Natural killer cell (primary cell): ENCODE measurements at regions not wholly inside any gene's neighbourhood (a gene's known extent, or its start where the extent isn't known, plus 50 kb on each side); places are given as distances from the start of the nearest gene placed in this dataset.

ENCODE experiments used
- ATAC-seq, 3 donors: fragments of 150-1000 bp in 2 of 3; fragments of 200-7000 bp in 1 of 3; cut with Tn5 transposase; 1 replicate in 1 of 3; 2 replicates in 2 of 3; pipeline ENCODE4 v1.10.0; 2021; ENCODE audit warnings: mild to moderate bottlenecking in 2 of 3, moderate library complexity in 2 of 3
- DNase-seq, 2 donors: peaks; one replicate each; pipeline versions ENCODE4 v3.0.0 to v3.0.0-alpha.2; 2013 to 2021; ENCODE audit warnings: mixed read lengths in 1 of 2
- H3K27ac ChIP-seq: one replicate; pipeline ENCODE4 v1.5.1; 2013; ENCODE audit warnings: mild to moderate bottlenecking, low read length
- H3K27me3 ChIP-seq: one replicate; pipeline ENCODE4 v1.6.1; 2013; ENCODE audit warnings: low read length; ENCODE audit not compliant: control insufficient read depth, insufficient read depth
- H3K36me3 ChIP-seq: one replicate; pipeline ENCODE4 v1.6.1; 2013; ENCODE audit warnings: low read length; ENCODE audit not compliant: control insufficient read depth, insufficient read depth
- H3K4me1 ChIP-seq: one replicate; pipeline ENCODE4 v1.6.1; 2013; ENCODE audit warnings: low read length; ENCODE audit not compliant: control insufficient read depth, insufficient read depth
- H3K4me3 ChIP-seq: one replicate; pipeline ENCODE4 v1.5.1; 2013; ENCODE audit warnings: low read length
- H3K9me3 ChIP-seq: one replicate; pipeline ENCODE4 v1.6.1; 2013; ENCODE audit warnings: low read length; ENCODE audit not compliant: control insufficient read depth, insufficient read depth
- H3K27ac Mint-ChIP-seq, 2 donors: one replicate each; pipeline ENCODE4 v1.8.0; 2022; ENCODE audit warnings: mild to moderate bottlenecking in 2 of 2, mixed read lengths in 2 of 2, moderate library complexity in 1 of 2
- H3K27me3 Mint-ChIP-seq, 2 donors: one replicate each; pipeline ENCODE4 v1.8.0; 2022; ENCODE audit warnings: low read depth in 2 of 2, mixed read lengths in 2 of 2
- H3K36me3 Mint-ChIP-seq: one replicate; pipeline ENCODE4 v1.8.0; 2022; ENCODE audit warnings: mixed read lengths
- H3K4me1 Mint-ChIP-seq, 2 donors: one replicate each; pipeline ENCODE4 v1.8.0; 2022; ENCODE audit warnings: mixed read lengths in 2 of 2
- H3K4me3 Mint-ChIP-seq: one replicate; pipeline ENCODE4 v1.8.0; 2022; ENCODE audit warnings: mild to moderate bottlenecking, moderate library complexity, mixed read lengths
- H3K9me3 Mint-ChIP-seq, 2 donors: one replicate each; pipeline ENCODE4 v1.8.0; 2022; ENCODE audit warnings: mixed read lengths in 2 of 2
- CTCF ChIP-seq: fragments of 200-600 bp; IDR thresholded peaks from one replicate; pipeline ENCODE4 v1.8.0; 2022; ENCODE audit warnings: antibody characterized with exemption
- WGBS: methylation state at CpG from one replicate; pipeline ENCODE4 v1.1.7; 2013; ENCODE audit warnings: missing lambda C conversion rate; ENCODE audit not compliant: insufficient coverage; 5-methylcytosine and 5-hydroxymethylcytosine counted together
- intact Hi-C: fragments of 100-400 bp; cut with micrococcal nuclease; formaldehyde crosslinking; loops from one replicate; pipeline ENCODE4 v1.14.2; 2022

DNA sequence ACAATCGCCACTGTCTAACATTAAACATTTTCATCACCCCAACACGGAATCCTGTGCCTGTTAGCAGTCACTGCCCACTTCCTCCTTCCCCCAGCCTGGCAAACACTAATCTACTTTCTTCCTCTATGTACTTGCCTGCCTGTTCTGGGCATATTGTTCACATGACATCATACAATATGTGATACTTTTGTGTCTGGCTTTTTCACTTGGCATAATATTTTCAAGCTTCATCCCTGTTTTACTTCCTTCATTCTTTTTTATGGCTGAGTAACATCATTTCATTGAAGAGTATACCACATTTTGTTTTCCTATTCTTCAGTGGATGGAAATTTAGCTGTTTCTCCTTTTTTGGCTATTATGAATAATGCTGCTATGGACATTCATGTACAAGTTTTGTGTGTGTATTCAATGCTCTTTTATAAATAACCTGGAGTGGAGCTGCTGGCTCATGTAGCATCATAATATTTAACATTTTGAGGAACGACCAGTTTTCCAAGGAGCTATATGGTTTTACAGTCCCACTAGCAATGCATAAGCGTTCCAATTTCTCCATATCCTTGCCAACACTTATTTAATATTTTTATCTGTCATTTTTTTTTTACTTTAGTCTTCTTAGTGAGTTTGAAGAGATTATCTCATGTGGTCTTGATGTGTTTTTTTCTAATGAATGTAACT, 360.1 kb downstream of the HDGFL1 start:
- H3K27ac Mint-ChIP-seq, result no peak overlapping the region
- intact Hi-C loops, result no loop called here
- Histone ChIP-seq H3K27ac (no peak overlapping the region), H3K27me3 (no peaks in the 10 kb centered on the region), H3K4me3 (no peak overlapping the region), H3K4me1 (no peaks in the 10 kb centered on the region), H3K9me3 (no peaks in the 10 kb centered on the region), H3K36me3 (no peaks in the 10 kb centered on the region)
- H3K4me3 Mint-ChIP-seq, result no peak overlapping the region
- no peaks in the 10 kb centered on the region for H3K4me1 Mint-ChIP-seq
- peaks cover 2 to 4% of the 10 kb centered on the region in 2 donors for H3K9me3 Mint-ChIP-seq
- no peaks in the 10 kb centered on the region for H3K27me3 Mint-ChIP-seq
- DNase-seq (no peak), ATAC-seq (no peak)
- H3K36me3 Mint-ChIP-seq, result peaks cover 7% of the 10 kb centered on the region
- no peak for TF ChIP-seq CTCF
- 29% methylated on average over 3 of the region's 4 CpGs for WGBS

DNA sequence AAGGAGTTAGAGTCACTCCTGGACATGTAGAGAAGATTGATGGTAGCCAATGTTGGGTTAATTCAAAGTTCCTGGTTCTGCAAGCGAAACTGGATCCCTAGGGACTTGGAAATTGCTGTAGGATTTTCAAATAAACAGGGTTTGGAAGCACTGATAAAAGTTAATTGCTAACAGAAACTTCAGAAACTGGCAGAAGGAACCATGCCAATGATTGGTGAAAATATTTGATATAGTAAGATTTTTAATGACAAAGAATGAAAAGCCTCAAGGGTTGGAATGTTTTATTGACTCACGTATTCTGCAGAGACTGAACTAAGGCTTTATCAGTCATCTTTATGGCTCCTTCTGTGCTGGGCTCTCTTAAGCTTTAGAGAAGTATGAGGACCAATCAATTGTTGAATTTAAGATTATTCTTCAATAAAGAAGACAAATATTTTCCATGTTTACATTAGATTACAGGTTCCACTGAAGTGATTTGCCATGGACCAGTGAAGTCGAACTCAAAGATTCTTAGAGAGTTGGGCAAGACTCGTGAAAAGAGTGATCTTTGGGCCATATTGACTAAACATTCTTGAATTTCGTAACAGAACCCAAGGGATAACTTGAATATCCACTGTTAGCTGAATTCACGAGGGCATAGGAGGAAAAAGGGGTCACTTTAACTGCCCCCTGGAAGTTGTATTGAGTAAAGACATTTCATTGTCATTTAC, 371.4 kb downstream of the HDGFL1 start:
- intact Hi-C loops, result no loop called here
- Mint-ChIP-seq H3K4me3 (no peak overlapping the region), H3K36me3 (no peaks in the 10 kb centered on the region)

GRCh38 chr6:22942403-22942802, 373.0 kb downstream of the HDGFL1 start:
- DNase-seq (no peak), ATAC-seq (no peak)
- WGBS, result 95% methylated on average over 2 of the region's 2 CpGs
- Histone ChIP-seq H3K36me3 (no peaks in the 10 kb centered on the region), H3K27ac (no peak overlapping the region), H3K27me3 (no peaks in the 10 kb centered on the region), H3K9me3 (peaks cover 2% of the 10 kb centered on the region), H3K4me3 (no peak overlapping the region), H3K4me1 (no peaks in the 10 kb centered on the region)
- no peak overlapping the region for H3K27ac Mint-ChIP-seq
- no peak for TF ChIP-seq CTCF
- H3K4me1 Mint-ChIP-seq, result no peaks in the 10 kb centered on the region
- no peak overlapping the region for H3K4me3 Mint-ChIP-seq
- no peaks in the 10 kb centered on the region for H3K27me3 Mint-ChIP-seq
- intact Hi-C loops, result no loop called here
- peaks cover 0 to 12% of the 10 kb centered on the region in 2 donors for H3K9me3 Mint-ChIP-seq
- H3K36me3 Mint-ChIP-seq, result no peaks in the 10 kb centered on the region

More for the DNA sequence above, 371.4 kb downstream of the HDGFL1 start:
- no peak for TF ChIP-seq CTCF
- Histone ChIP-seq H3K27me3 (no peaks in the 10 kb centered on the region), H3K9me3 (peaks cover 2% of the 10 kb centered on the region), H3K27ac (no peak overlapping the region), H3K4me1 (no peaks in the 10 kb centered on the region), H3K4me3 (no peak overlapping the region), H3K36me3 (no peaks in the 10 kb centered on the region)
- Mint-ChIP-seq H3K27me3 (no peaks in the 10 kb centered on the region), H3K4me1 (no peaks in the 10 kb centered on the region), H3K9me3 (peaks cover 5 to 14% of the 10 kb centered on the region in 2 donors), H3K27ac (no peak overlapping the region)
- ATAC-seq (no peak), DNase-seq (no peak)
- WGBS, result 83% methylated on average over 6 of the region's 6 CpGs
